GM12878 (cell line): ENCODE measurements at regions not wholly inside any gene's neighbourhood (a gene's known extent, or its start where the extent isn't known, plus 50 kb on each side); places are given as distances from the start of the nearest gene placed in this dataset.

ENCODE experiments used
- ATAC-seq: fragments of 200-7000 bp; cut with Tn5 transposase; 3 replicates; pipeline ENCODE4 v1.9.1; 2020; ENCODE audit warnings: mild to moderate bottlenecking, moderate library complexity
- BruUV-seq: library from RNA; stranded (reverse); fragments of 400-500 nt; replicated peaks from 2 replicates; lab custom pipeline; 2021; lab: Mats Ljungman, UMichigan
- CTCF ChIA-PET: fragments of 300-600 bp; sonication (Branson Sonifier 250); formaldehyde crosslinking; extraction: SDS; loops from one replicate; lab custom pipeline; 2021; ENCODE audit warnings: inconsistent platforms; lab: Yijun Ruan, JAX
- POLR2A ChIA-PET: fragments of 350-600 bp; formaldehyde crosslinking; extraction: SDS; loops from one replicate; lab custom pipeline; 2021; ENCODE audit warnings: inconsistent platforms; lab: Charles Lee
- RAD21 ChIA-PET: fragments of 300-600 bp; sonication (Branson Sonifier 250); formaldehyde crosslinking; loops from one replicate; lab custom pipeline; 2023; ENCODE audit warnings: antibody characterized with exemption; ENCODE audit not compliant: unreplicated experiment; lab: Charles Lee
- SMC1A ChIA-PET: fragments of 300-600 bp; sonication (Branson Sonifier 250); formaldehyde crosslinking; loops from one replicate; lab custom pipeline; 2023; ENCODE audit not compliant: unreplicated experiment, uncharacterized antibody; lab: Charles Lee
- DNase-seq: peaks from one replicate; pipeline ENCODE4 v3.0.0-alpha.2; 2011; ENCODE audit warnings: low read depth, low spot score
- FAIRE-seq: peaks from 3 replicates; lab custom pipeline; 2011; peaks lifted over from hg19 to GRCh38; lab: Jason Lieb, UNC
- H2AFZ ChIP-seq: 2 replicates; pipeline ENCODE4 v1.6.0; 2011; ENCODE audit warnings: low read depth, low read length, control low read depth; ENCODE audit not compliant: control insufficient read depth
- H3K27ac ChIP-seq: 2 replicates; pipeline ENCODE4 v1.5.1; 2011; ENCODE audit warnings: control low read depth; ENCODE audit not compliant: control insufficient read depth, insufficient read depth
- H3K27me3 ChIP-seq, 2 experiments: replicated peaks in 1 of 2; 2 replicates each; pipeline versions ENCODE4 v1.6.0 to v1.6.1; 2011; ENCODE audit warnings: low read length in 1 of 2; ENCODE audit not compliant: control insufficient read depth in 2 of 2, insufficient read depth in 2 of 2
- H3K36me3 ChIP-seq, 2 experiments: 2 replicates each; pipeline ENCODE4 v1.5.1; 2011; ENCODE audit warnings: low read length in 1 of 2; ENCODE audit not compliant: control insufficient read depth in 2 of 2, insufficient read depth in 2 of 2
- H3K4me1 ChIP-seq: 2 replicates; pipeline ENCODE4 v1.6.1; 2011; ENCODE audit warnings: mild to moderate bottlenecking, low read length, moderate library complexity, mixed read lengths; ENCODE audit not compliant: control insufficient read depth, insufficient read depth
- H3K4me2 ChIP-seq: 2 replicates; pipeline ENCODE4 v1.6.0; 2011; ENCODE audit warnings: control low read depth; ENCODE audit not compliant: control insufficient read depth, insufficient read depth
- H3K4me3 ChIP-seq: fragments of 200-600 bp; sonication (generic); 2 replicates; pipeline ENCODE4 v1.5.1; 2016
- H3K79me2 ChIP-seq: 2 replicates; pipeline ENCODE4 v1.6.0; 2011; ENCODE audit warnings: low read length; ENCODE audit not compliant: control insufficient read depth, insufficient read depth
- H3K9ac ChIP-seq: 2 replicates; pipeline ENCODE4 v1.8.0; 2011; ENCODE audit warnings: low read length, control low read depth, mixed read lengths; ENCODE audit not compliant: control insufficient read depth, insufficient read depth
- H3K9me3 ChIP-seq: replicated peaks from 3 replicates; pipeline ENCODE4 v1.5.1; 2011; ENCODE audit warnings: mild to moderate bottlenecking, low read length; ENCODE audit not compliant: control insufficient read depth, insufficient read depth
- H4K20me1 ChIP-seq: 2 replicates; pipeline ENCODE4 v1.6.0; 2011; ENCODE audit not compliant: control insufficient read depth, insufficient read depth
- CHD4 ChIP-seq: fragments of 200-600 bp; sonication (generic); IDR thresholded peaks from 2 replicates; pipeline ENCODE4 v1.6.1; 2016; ENCODE audit warnings: mild to moderate bottlenecking
- CREM ChIP-seq: IDR thresholded peaks from 2 replicates; pipeline ENCODE4 v1.6.1; 2014; ENCODE audit warnings: antibody characterized with exemption, low read depth
- HCFC1 ChIP-seq: fragments of 150-350 bp; IDR thresholded peaks from 2 replicates; pipeline ENCODE4 v1.6.1; 2014; ENCODE audit warnings: low read length
- HDAC2 ChIP-seq: fragments of 200-600 bp; sonication (generic); IDR thresholded peaks from 2 replicates; pipeline ENCODE4 v1.6.1; 2017
- KLF5 ChIP-seq: fragments of 450-650 bp; IDR thresholded peaks from 2 replicates; pipeline ENCODE4 v1.6.1; 2014; ENCODE audit warnings: mild to moderate bottlenecking; ENCODE audit not compliant: partially characterized antibody
- NR2C2 ChIP-seq: IDR thresholded peaks from 2 replicates; pipeline ENCODE4 v1.6.1; 2011; ENCODE audit warnings: borderline replicate concordance, low read depth; ENCODE audit not compliant: control insufficient read depth, insufficient read length
- PAX5 ChIP-seq: IDR thresholded peaks from 2 replicates; pipeline ENCODE4 v1.6.1; 2011; ENCODE audit warnings: low read depth, low read length, borderline replicate concordance
- POLR2AphosphoS5 ChIP-seq: IDR thresholded peaks from 2 replicates; pipeline ENCODE4 v1.6.1; 2011; ENCODE audit warnings: mild to moderate bottlenecking, low read length, inconsistent platforms
- SIX5 ChIP-seq: IDR thresholded peaks from 2 replicates; pipeline ENCODE4 v1.6.1; 2011; ENCODE audit warnings: mild to moderate bottlenecking, low read depth, low read length, moderate library complexity; ENCODE audit not compliant: severe bottlenecking
- SRF ChIP-seq, 2 experiments: IDR thresholded peaks; 2 replicates each; pipeline ENCODE4 v1.6.1; 2011; ENCODE audit warnings: low read depth in 2 of 2, low read length in 2 of 2, mild to moderate bottlenecking in 1 of 2, moderate library complexity in 1 of 2
- TARDBP ChIP-seq: IDR thresholded peaks from 2 replicates; pipeline ENCODE4 v1.6.1; 2016; ENCODE audit warnings: borderline replicate concordance
- WRNIP1 ChIP-seq: IDR thresholded peaks from 2 replicates; pipeline ENCODE4 v1.6.1; 2011; ENCODE audit warnings: low read depth, low read length, improper control_type of control experiment, borderline replicate concordance
- ZNF217 ChIP-seq: fragments of 450-650 bp; IDR thresholded peaks from 2 replicates; pipeline ENCODE4 v1.6.1; 2017; ENCODE audit warnings: antibody characterized with exemption, mild to moderate bottlenecking
- WGBS: methylation state at CpG from one replicate; pipeline ENCODE4 v1.1.6; 2016; ENCODE audit warnings: low lambda C conversion rate; ENCODE audit not compliant: insufficient replicate concordance, insufficient coverage; ENCODE audit errors: missing lambda C conversion rate; 5-methylcytosine and 5-hydroxymethylcytosine counted together
- in situ Hi-C: fragments of 300-500 bp; cut with MboI; formaldehyde crosslinking; loops from 9 replicates; pipeline ENCODE4 v1.14.3; 2018; ENCODE audit warnings: mixed read lengths
- intact Hi-C: fragments of 100-400 bp; cut with micrococcal nuclease; formaldehyde crosslinking; loops from one replicate; pipeline ENCODE4 v1.14.2; 2022; ENCODE audit not compliant: unreplicated experiment
- TF ChIP-seq, protein P1 (sequence below): fragments of 450-650 bp; IDR thresholded peaks from 2 replicates; pipeline ENCODE4 v1.6.1; 2018; ENCODE audit warnings: borderline replicate concordance, mild to moderate bottlenecking; ENCODE audit not compliant: partially characterized antibody
- TF ChIP-seq, protein P2 (sequence below): IDR thresholded peaks from 2 replicates; pipeline ENCODE4 v1.6.1; 2012; ENCODE audit warnings: low read depth, low read length, improper control_type of control experiment
- TF ChIP-seq, protein P3 (sequence below): fragments of 450-650 bp; IDR thresholded peaks from 2 replicates; pipeline ENCODE4 v1.6.1; 2017; ENCODE audit warnings: mild to moderate bottlenecking, moderate library complexity

DNA sequence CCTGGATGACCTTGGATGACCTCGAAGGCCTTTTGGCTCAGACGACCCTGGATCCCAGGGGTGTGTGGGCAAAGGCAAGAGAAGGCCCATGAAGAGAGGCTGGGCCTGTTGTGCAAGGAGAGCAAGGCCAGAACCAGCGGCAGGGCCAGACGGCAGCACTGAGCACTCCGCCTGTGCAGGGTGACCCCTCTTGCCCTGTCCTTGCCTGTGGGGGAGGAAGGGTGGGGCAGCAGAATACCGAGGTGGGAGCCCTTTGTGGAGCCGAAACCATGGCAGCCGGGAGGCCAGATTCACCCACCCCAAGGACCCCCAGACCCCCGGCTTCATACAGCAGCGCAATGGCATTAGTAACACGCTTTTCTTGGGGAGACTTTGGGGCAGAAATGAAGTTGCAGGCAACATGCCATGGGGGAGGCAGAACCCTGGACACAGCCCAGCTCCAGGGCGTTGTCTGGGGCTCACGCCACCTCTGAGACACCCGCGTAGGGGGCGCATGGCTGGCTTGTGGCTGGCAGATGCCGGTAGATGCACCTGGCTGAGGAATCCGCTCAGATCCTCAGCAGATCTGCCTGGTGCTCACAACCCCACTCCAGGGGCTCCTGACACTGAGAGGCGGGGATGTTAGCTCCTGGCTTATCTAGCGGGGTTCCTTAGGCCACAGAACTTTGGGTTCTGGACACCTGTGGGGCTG, 114.5 kb downstream of the FAM53A start (continued):
- TF ChIP-seq, protein P1, sequence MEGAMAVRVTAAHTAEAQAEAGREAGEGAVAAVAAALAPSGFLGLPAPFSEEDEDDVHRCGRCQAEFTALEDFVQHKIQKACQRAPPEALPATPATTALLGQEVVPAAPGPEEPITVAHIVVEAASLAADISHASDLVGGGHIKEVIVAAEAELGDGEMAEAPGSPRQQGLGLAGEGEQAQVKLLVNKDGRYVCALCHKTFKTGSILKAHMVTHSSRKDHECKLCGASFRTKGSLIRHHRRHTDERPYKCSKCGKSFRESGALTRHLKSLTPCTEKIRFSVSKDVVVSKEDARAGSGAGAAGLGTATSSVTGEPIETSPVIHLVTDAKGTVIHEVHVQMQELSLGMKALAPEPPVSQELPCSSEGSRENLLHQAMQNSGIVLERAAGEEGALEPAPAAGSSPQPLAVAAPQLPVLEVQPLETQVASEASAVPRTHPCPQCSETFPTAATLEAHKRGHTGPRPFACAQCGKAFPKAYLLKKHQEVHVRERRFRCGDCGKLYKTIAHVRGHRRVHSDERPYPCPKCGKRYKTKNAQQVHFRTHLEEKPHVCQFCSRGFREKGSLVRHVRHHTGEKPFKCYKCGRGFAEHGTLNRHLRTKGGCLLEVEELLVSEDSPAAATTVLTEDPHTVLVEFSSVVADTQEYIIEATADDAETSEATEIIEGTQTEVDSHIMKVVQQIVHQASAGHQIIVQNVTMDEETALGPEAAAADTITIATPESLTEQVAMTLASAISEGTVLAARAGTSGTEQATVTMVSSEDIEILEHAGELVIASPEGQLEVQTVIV: no peak
- no peak for TF ChIP-seq CHD4
- TF ChIP-seq ZNF217: no peak
- TF ChIP-seq, all 136 proteins: peak for 0

DNA sequence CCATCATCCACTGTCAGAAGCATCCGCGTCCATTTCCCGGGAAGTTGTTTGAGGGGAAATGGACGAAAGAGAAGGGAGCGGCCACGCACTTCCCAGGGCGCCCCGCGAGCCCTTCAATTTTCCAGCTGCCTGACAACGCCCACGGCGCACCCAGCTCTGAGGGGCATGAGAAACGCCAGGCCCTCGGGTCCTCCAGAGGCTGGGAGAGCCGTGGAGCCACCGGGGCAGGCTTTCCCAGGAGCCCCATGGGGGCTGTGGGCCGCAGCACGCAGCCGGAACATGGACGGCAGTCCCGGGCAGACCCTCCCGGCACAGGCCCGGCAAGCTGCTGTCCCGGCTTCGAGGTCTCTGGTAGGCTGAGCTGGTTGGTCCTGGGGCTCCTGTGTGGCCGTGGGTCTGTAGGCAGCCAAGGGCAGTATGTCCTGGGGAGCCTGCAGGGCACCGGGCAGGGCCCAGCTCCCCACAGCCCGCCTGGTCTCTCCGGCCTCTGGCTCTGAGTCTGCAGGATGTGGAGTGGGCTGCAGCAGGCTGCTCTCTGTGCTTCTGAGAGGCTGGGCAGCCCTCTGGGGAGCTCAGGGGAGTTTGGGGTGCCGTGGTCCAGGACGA, 115.2 kb downstream of the FAM53A start:
- intact Hi-C loops: no loop called here
- RAD21 ChIA-PET: no interaction called here
- TF ChIP-seq WRNIP1: no peak
- TF ChIP-seq NR2C2: no peak
- TF ChIP-seq, protein P2, sequence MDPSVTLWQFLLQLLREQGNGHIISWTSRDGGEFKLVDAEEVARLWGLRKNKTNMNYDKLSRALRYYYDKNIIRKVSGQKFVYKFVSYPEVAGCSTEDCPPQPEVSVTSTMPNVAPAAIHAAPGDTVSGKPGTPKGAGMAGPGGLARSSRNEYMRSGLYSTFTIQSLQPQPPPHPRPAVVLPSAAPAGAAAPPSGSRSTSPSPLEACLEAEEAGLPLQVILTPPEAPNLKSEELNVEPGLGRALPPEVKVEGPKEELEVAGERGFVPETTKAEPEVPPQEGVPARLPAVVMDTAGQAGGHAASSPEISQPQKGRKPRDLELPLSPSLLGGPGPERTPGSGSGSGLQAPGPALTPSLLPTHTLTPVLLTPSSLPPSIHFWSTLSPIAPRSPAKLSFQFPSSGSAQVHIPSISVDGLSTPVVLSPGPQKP: no peak
- no peak for TF ChIP-seq PAX5
- TF ChIP-seq, protein P3, sequence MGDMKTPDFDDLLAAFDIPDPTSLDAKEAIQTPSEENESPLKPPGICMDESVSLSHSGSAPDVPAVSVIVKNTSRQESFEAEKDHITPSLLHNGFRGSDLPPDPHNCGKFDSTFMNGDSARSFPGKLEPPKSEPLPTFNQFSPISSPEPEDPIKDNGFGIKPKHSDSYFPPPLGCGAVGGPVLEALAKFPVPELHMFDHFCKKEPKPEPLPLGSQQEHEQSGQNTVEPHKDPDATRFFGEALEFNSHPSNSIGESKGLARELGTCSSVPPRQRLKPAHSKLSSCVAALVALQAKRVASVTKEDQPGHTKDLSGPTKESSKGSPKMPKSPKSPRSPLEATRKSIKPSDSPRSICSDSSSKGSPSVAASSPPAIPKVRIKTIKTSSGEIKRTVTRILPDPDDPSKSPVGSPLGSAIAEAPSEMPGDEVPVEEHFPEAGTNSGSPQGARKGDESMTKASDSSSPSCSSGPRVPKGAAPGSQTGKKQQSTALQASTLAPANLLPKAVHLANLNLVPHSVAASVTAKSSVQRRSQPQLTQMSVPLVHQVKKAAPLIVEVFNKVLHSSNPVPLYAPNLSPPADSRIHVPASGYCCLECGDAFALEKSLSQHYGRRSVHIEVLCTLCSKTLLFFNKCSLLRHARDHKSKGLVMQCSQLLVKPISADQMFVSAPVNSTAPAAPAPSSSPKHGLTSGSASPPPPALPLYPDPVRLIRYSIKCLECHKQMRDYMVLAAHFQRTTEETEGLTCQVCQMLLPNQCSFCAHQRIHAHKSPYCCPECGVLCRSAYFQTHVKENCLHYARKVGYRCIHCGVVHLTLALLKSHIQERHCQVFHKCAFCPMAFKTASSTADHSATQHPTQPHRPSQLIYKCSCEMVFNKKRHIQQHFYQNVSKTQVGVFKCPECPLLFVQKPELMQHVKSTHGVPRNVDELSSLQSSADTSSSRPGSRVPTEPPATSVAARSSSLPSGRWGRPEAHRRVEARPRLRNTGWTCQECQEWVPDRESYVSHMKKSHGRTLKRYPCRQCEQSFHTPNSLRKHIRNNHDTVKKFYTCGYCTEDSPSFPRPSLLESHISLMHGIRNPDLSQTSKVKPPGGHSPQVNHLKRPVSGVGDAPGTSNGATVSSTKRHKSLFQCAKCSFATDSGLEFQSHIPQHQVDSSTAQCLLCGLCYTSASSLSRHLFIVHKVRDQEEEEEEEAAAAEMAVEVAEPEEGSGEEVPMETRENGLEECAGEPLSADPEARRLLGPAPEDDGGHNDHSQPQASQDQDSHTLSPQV: no peak
- TF ChIP-seq POLR2AphosphoS5: no peak
- TF ChIP-seq TARDBP: no peak
- TF ChIP-seq HDAC2: no peak
- no peak for TF ChIP-seq CHD4
- no peak for TF ChIP-seq SIX5
- TF ChIP-seq SRF (IDR thresholded peaks at IDR 0.05; ENCODE audit: low read depth in 2 of 2, low read length in 2 of 2): no peak
- TF ChIP-seq CREM: no peak
- no peak for TF ChIP-seq ZNF217
- no peak for TF ChIP-seq KLF5
- no peak for TF ChIP-seq HCFC1

More for the DNA sequence above, 115.2 kb downstream of the FAM53A start:
- DNase-seq (no peak), ATAC-seq (no peak), FAIRE-seq (no peak)
- H3K36me3 ChIP-seq: no peaks in the 10 kb centered on the region
- H3K27ac ChIP-seq: no peak overlapping the region
- H3K27me3 ChIP-seq: no peaks in the 10 kb centered on the region
- no peak overlapping the region for H2AFZ ChIP-seq
- 64% methylated on average over 28 of the region's 31 CpGs for WGBS
- H3K9me3 ChIP-seq: no peaks in the 10 kb centered on the region
- H3K4me3 ChIP-seq: no peak overlapping the region
- H4K20me1 ChIP-seq: no peaks in the 10 kb centered on the region
- no peak overlapping the region for H3K9ac ChIP-seq
- H3K79me2 ChIP-seq: no peaks in the 10 kb centered on the region
- no peak overlapping the region for H3K4me2 ChIP-seq
- CTCF ChIA-PET: no interaction called here
- in situ Hi-C loops: no loop called here
- SMC1A ChIA-PET: no interaction called here
- BruUV-seq: no TSS peak
- no peaks in the 10 kb centered on the region for H3K4me1 ChIP-seq
- POLR2A ChIA-PET: no interaction called here
